ENCODE measurements at regions not wholly inside any gene's neighbourhood (a gene's known extent, or its start where the extent isn't known, plus 50 kb on each side); places are given as distances from the start of the nearest gene placed in this dataset.

GRCh38 chr10:52870562-52870961, 98.0 kb upstream of the MBL2 start:
- Histone ChIP-seq H3K18ac (ENCODE audit: low read depth in 1 of 2, low read length in 2 of 2) (no peak overlapping the region), H2AFZ (ENCODE audit: low read depth, low read length) (no peak overlapping the region), H3K36me3 (ENCODE audit: control insufficient read depth in 1 of 2, insufficient read depth in 2 of 2, low read depth in 1 of 2, low read length in 2 of 2) (peaks cover 0 to 6% of the 10 kb centered on the region in 2 experiments), H2AK5ac (ENCODE audit: low read length, severe bottlenecking) (no peak overlapping the region), H3K9ac (ENCODE audit: low read length) (no peak overlapping the region), H3K9me3 (ENCODE audit: control insufficient read depth, low read length) (peaks cover 8% of the 10 kb centered on the region), H2BK120ac (ENCODE audit: low read depth, low read length) (no peak overlapping the region), H3K4me3 (ENCODE audit: insufficient read depth in 1 of 2, low read depth in 1 of 2, low read length in 2 of 2) (no peak overlapping the region), H3K23ac (ENCODE audit: low read length in 2 of 2) (no peak overlapping the region), H2BK15ac (ENCODE audit: low read depth, poor library complexity, severe bottlenecking) (no peak overlapping the region), H3K4ac (ENCODE audit: low read depth in 1 of 2, low read length in 2 of 2) (no peak overlapping the region), H4K91ac (ENCODE audit: low read length) (no peak overlapping the region), H2BK12ac (ENCODE audit: low read length in 2 of 2) (no peak overlapping the region), H3K27ac (ENCODE audit: low read length, poor library complexity, severe bottlenecking) (no peak overlapping the region), H3K4me1 (ENCODE audit: control insufficient read depth, insufficient read depth, low read depth, low read length) (peaks cover 2% of the 10 kb centered on the region), H3K27me3 (ENCODE audit: control insufficient read depth in 1 of 2, insufficient read depth in 1 of 2, low read length in 2 of 2) (no peaks in the 10 kb centered on the region), H3K79me1 (replicated peaks; ENCODE audit: low read length, poor library complexity, severe bottlenecking) (no peaks in the 10 kb centered on the region), H4K8ac (ENCODE audit: low read length) (no peak overlapping the region), H3K4me2 (ENCODE audit: low read length, poor library complexity, severe bottlenecking) (no peak overlapping the region), H3K14ac (ENCODE audit: low read length in 2 of 2) (no peak overlapping the region), H2BK5ac (ENCODE audit: low read depth, low read length, poor library complexity, severe bottlenecking) (no peak overlapping the region)
- no peak for DNase-seq
- no CpG with 5 or more reads among the region's 3 CpGs for WGBS

GRCh38 chr10:52869864-52870263, 97.3 kb upstream of the MBL2 start:
- H3K9ac ChIP-seq (ENCODE audit: low read length), result no peak overlapping the region
- H3K9me3 ChIP-seq (ENCODE audit: control insufficient read depth, low read length), result peaks cover 8% of the 10 kb centered on the region
- H3K14ac ChIP-seq (ENCODE audit: low read length in 2 of 2), result no peak overlapping the region
- DNase-seq, result no peak
- H3K27ac ChIP-seq (ENCODE audit: low read length, poor library complexity, severe bottlenecking), result no peak overlapping the region
- peaks cover 7% of the 10 kb centered on the region for H3K4me1 ChIP-seq (ENCODE audit: control insufficient read depth, insufficient read depth, low read depth, low read length)
- no peak overlapping the region for H3K4ac ChIP-seq (ENCODE audit: low read depth in 1 of 2, low read length in 2 of 2)
- no peak overlapping the region for H3K4me3 ChIP-seq (ENCODE audit: insufficient read depth in 1 of 2, low read depth in 1 of 2, low read length in 2 of 2)
- no peak overlapping the region for H4K91ac ChIP-seq (ENCODE audit: low read length)
- no peak overlapping the region for H2AFZ ChIP-seq (ENCODE audit: low read depth, low read length)
- H3K18ac ChIP-seq (ENCODE audit: low read depth in 1 of 2, low read length in 2 of 2), result no peak overlapping the region
- H3K36me3 ChIP-seq (ENCODE audit: control insufficient read depth in 1 of 2, insufficient read depth in 2 of 2, low read depth in 1 of 2, low read length in 2 of 2), result peaks cover 0 to 6% of the 10 kb centered on the region in 2 experiments
- H2BK15ac ChIP-seq (ENCODE audit: low read depth, poor library complexity, severe bottlenecking), result no peak overlapping the region
- no peak overlapping the region for H3K4me2 ChIP-seq (ENCODE audit: low read length, poor library complexity, severe bottlenecking)
- H2BK12ac ChIP-seq (ENCODE audit: low read length in 2 of 2), result no peak overlapping the region
- H2BK120ac ChIP-seq (ENCODE audit: low read depth, low read length), result no peak overlapping the region
- no peak overlapping the region for H2AK5ac ChIP-seq (ENCODE audit: low read length, severe bottlenecking)
- H3K79me1 ChIP-seq (replicated peaks; ENCODE audit: low read length, poor library complexity, severe bottlenecking), result no peaks in the 10 kb centered on the region
- no peaks in the 10 kb centered on the region for H3K27me3 ChIP-seq (ENCODE audit: control insufficient read depth in 1 of 2, insufficient read depth in 1 of 2, low read length in 2 of 2)
- no peak overlapping the region for H4K8ac ChIP-seq (ENCODE audit: low read length)
- no peak overlapping the region for H2BK5ac ChIP-seq (ENCODE audit: low read depth, low read length, poor library complexity, severe bottlenecking)
- 100% methylated on average over 1 of the region's 2 CpGs for WGBS
- no peak overlapping the region for H3K23ac ChIP-seq (ENCODE audit: low read length in 2 of 2)

- H2BK120ac ChIP-seq (ENCODE audit: low read depth, low read length), result peak overlapping the region; percentile 24
- H3K14ac ChIP-seq (ENCODE audit: low read length in 2 of 2), result peak overlapping the region in 1 of 2 experiments; percentile 80
Measured at GRCh38 chr10:52865213-52865612, 92.6 kb upstream of the MBL2 start.

GRCh38 chr10:52864201-52865106, 91.9 kb upstream of the MBL2 start:
- Histone ChIP-seq H2BK120ac (ENCODE audit: low read depth, low read length) (peak overlapping the region; percentile 24), H4K8ac (ENCODE audit: low read length) (peak overlapping the region; percentile 74), H2AK5ac (ENCODE audit: low read length, severe bottlenecking) (peak overlapping the region; percentile 94), H3K27me3 (ENCODE audit: control insufficient read depth in 1 of 2, insufficient read depth in 1 of 2, low read length in 2 of 2) (no peaks in the 10 kb centered on the region), H3K9ac (ENCODE audit: low read length) (no peak overlapping the region), H3K14ac (ENCODE audit: low read length in 2 of 2) (peak overlapping the region in 1 of 2 experiments; percentile 80), H3K79me1 (replicated peaks; ENCODE audit: low read length, poor library complexity, severe bottlenecking) (no peaks in the 10 kb centered on the region), H3K27ac (ENCODE audit: low read length, poor library complexity, severe bottlenecking) (peak overlapping the region; percentile 98), H3K9me3 (ENCODE audit: control insufficient read depth, low read length) (peaks cover 8% of the 10 kb centered on the region), H2BK5ac (ENCODE audit: low read depth, low read length, poor library complexity, severe bottlenecking) (peak overlapping the region; percentile 89), H2BK15ac (ENCODE audit: low read depth, poor library complexity, severe bottlenecking) (no peak overlapping the region), H3K4me2 (ENCODE audit: low read length, poor library complexity, severe bottlenecking) (no peak overlapping the region), H3K4me3 (ENCODE audit: insufficient read depth in 1 of 2, low read depth in 1 of 2, low read length in 2 of 2) (peak overlapping the region in 1 of 2 experiments; percentile 51), H3K4ac (ENCODE audit: low read depth in 1 of 2, low read length in 2 of 2) (peak overlapping the region; percentile 71 to 89), H2BK12ac (ENCODE audit: low read length in 2 of 2) (peak overlapping the region; percentile 29 to 100), H3K36me3 (ENCODE audit: control insufficient read depth in 1 of 2, insufficient read depth in 2 of 2, low read depth in 1 of 2, low read length in 2 of 2) (peaks cover 0 to 3% of the 10 kb centered on the region in 2 experiments), H2AFZ (ENCODE audit: low read depth, low read length) (no peak overlapping the region), H3K4me1 (ENCODE audit: control insufficient read depth, insufficient read depth, low read depth, low read length) (peaks cover 9% of the 10 kb centered on the region), H4K91ac (ENCODE audit: low read length) (peak overlapping the region; percentile 12), H3K23ac (ENCODE audit: low read length in 2 of 2) (no peak overlapping the region), H3K18ac (ENCODE audit: low read depth in 1 of 2, low read length in 2 of 2) (peak overlapping the region; percentile 6 to 97)
- 38% methylated on average over 10 of the region's 10 CpGs for WGBS
- DNase-seq, result peak; percentile 99

More at GRCh38 chr10:52865213-52865612, 92.6 kb upstream of the MBL2 start:
- Histone ChIP-seq H2BK5ac (ENCODE audit: low read depth, low read length, poor library complexity, severe bottlenecking) (peak overlapping the region; percentile 89), H3K79me1 (replicated peaks; ENCODE audit: low read length, poor library complexity, severe bottlenecking) (no peaks in the 10 kb centered on the region), H3K4me1 (ENCODE audit: control insufficient read depth, insufficient read depth, low read depth, low read length) (peaks cover 9% of the 10 kb centered on the region), H3K4ac (ENCODE audit: low read depth in 1 of 2, low read length in 2 of 2) (peak overlapping the region; percentile 71 to 89), H2AK5ac (ENCODE audit: low read length, severe bottlenecking) (peak overlapping the region; percentile 94), H3K36me3 (ENCODE audit: control insufficient read depth in 1 of 2, insufficient read depth in 2 of 2, low read depth in 1 of 2, low read length in 2 of 2) (peaks cover 0 to 3% of the 10 kb centered on the region in 2 experiments), H3K9me3 (ENCODE audit: control insufficient read depth, low read length) (peaks cover 8% of the 10 kb centered on the region), H3K18ac (ENCODE audit: low read depth in 1 of 2, low read length in 2 of 2) (peak overlapping the region; percentile 29 to 97), H2BK12ac (ENCODE audit: low read length in 2 of 2) (peak overlapping the region; percentile 29 to 100), H3K4me3 (ENCODE audit: insufficient read depth in 1 of 2, low read depth in 1 of 2, low read length in 2 of 2) (no peak overlapping the region), H3K4me2 (ENCODE audit: low read length, poor library complexity, severe bottlenecking) (no peak overlapping the region), H4K91ac (ENCODE audit: low read length) (peak overlapping the region; percentile 12), H3K27ac (ENCODE audit: low read length, poor library complexity, severe bottlenecking) (peak overlapping the region; percentile 95), H3K23ac (ENCODE audit: low read length in 2 of 2) (peak overlapping the region in 1 of 2 experiments; percentile 14), H3K9ac (ENCODE audit: low read length) (no peak overlapping the region), H4K8ac (ENCODE audit: low read length) (peak overlapping the region; percentile 74), H3K27me3 (ENCODE audit: control insufficient read depth in 1 of 2, insufficient read depth in 1 of 2, low read length in 2 of 2) (no peaks in the 10 kb centered on the region), H2BK15ac (ENCODE audit: low read depth, poor library complexity, severe bottlenecking) (peak overlapping the region; percentile 15), H2AFZ (ENCODE audit: low read depth, low read length) (no peak overlapping the region)
- 99% methylated on average over 9 of the region's 9 CpGs for WGBS
- no peak for DNase-seq

Measured in mesenchymal stem cell (in vitro differentiated cells and primary cell).